ENCODE measurements at regions not wholly inside any gene's neighbourhood (a gene's known extent, or its start where the extent isn't known, plus 50 kb on each side); places are given as distances from the start of the nearest gene placed in this dataset.

DNA sequence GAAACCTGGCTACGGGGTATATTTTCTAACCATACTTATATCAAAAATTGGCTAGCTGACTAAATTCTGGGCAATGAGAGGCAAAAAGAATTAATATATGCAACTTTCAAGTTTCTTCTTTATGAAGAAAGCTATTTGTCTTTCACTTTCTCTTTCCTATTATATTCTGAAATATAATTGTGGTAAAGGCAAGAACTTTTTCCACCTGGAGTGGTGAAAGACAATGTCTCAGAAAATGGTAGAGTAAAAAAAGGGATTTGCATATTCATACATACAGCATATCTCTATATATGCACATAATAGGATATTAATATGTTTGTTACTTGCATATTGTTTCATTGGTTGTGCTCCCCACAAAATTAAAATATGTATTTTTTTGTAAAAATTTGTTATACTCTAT is 793.8 kb downstream of the PLA2G4A start:
- Histone ChIP-seq H3K36me3 (ENCODE audit: low read depth) (no peaks in the 10 kb centered on the region), H3K4me3 (ENCODE audit: severe bottlenecking) (no peak overlapping the region), H3K27me3 (ENCODE audit: insufficient read depth, poor library complexity, severe bottlenecking) (no peaks in the 10 kb centered on the region), H3K27ac (ENCODE audit: poor library complexity, severe bottlenecking) (no peak overlapping the region), H3K9me3 (ENCODE audit: severe bottlenecking) (no peaks in the 10 kb centered on the region), H3K4me1 (ENCODE audit: insufficient read depth, poor library complexity, severe bottlenecking) (peaks cover 3% of the 10 kb centered on the region)
- TF ChIP-seq, protein P1, sequence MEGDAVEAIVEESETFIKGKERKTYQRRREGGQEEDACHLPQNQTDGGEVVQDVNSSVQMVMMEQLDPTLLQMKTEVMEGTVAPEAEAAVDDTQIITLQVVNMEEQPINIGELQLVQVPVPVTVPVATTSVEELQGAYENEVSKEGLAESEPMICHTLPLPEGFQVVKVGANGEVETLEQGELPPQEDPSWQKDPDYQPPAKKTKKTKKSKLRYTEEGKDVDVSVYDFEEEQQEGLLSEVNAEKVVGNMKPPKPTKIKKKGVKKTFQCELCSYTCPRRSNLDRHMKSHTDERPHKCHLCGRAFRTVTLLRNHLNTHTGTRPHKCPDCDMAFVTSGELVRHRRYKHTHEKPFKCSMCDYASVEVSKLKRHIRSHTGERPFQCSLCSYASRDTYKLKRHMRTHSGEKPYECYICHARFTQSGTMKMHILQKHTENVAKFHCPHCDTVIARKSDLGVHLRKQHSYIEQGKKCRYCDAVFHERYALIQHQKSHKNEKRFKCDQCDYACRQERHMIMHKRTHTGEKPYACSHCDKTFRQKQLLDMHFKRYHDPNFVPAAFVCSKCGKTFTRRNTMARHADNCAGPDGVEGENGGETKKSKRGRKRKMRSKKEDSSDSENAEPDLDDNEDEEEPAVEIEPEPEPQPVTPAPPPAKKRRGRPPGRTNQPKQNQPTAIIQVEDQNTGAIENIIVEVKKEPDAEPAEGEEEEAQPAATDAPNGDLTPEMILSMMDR (IDR thresholded peaks at IDR 0.05; ENCODE audit: poor library complexity, severe bottlenecking) = no peak
- no peak for ATAC-seq (ENCODE audit: low read depth)
- DNase-seq (ENCODE audit: low spot score) = no peak

GRCh38 chr1:187624812-187625545 is 796.2 kb downstream of the PLA2G4A start:
- Histone ChIP-seq H3K27me3 (ENCODE audit: insufficient read depth, poor library complexity, severe bottlenecking) (no peaks in the 10 kb centered on the region), H3K27ac (ENCODE audit: poor library complexity, severe bottlenecking) (no peak overlapping the region), H3K36me3 (ENCODE audit: low read depth) (no peaks in the 10 kb centered on the region), H3K9me3 (ENCODE audit: severe bottlenecking) (no peaks in the 10 kb centered on the region), H3K4me1 (ENCODE audit: insufficient read depth, poor library complexity, severe bottlenecking) (peaks cover 3% of the 10 kb centered on the region), H3K4me3 (ENCODE audit: severe bottlenecking) (no peak overlapping the region)
- TF ChIP-seq, protein P1 (IDR thresholded peaks at IDR 0.05; ENCODE audit: poor library complexity, severe bottlenecking) = no peak
- DNase-seq (ENCODE audit: low spot score) (no peak), ATAC-seq (ENCODE audit: low read depth) (no peak)

GRCh38 chr1:187626056-187626455 is 797.3 kb downstream of the PLA2G4A start:
- ATAC-seq (ENCODE audit: low read depth) = no peak
- Histone ChIP-seq H3K4me3 (ENCODE audit: severe bottlenecking) (no peak overlapping the region), H3K36me3 (ENCODE audit: low read depth) (no peaks in the 10 kb centered on the region), H3K4me1 (ENCODE audit: insufficient read depth, poor library complexity, severe bottlenecking) (peaks cover 3% of the 10 kb centered on the region), H3K27me3 (ENCODE audit: insufficient read depth, poor library complexity, severe bottlenecking) (no peaks in the 10 kb centered on the region), H3K27ac (ENCODE audit: poor library complexity, severe bottlenecking) (no peak overlapping the region), H3K9me3 (ENCODE audit: severe bottlenecking) (peaks cover 3% of the 10 kb centered on the region)
- DNase-seq (ENCODE audit: low spot score) = no peak
- TF ChIP-seq, protein P1 (IDR thresholded peaks at IDR 0.05; ENCODE audit: poor library complexity, severe bottlenecking) = no peak

DNA sequence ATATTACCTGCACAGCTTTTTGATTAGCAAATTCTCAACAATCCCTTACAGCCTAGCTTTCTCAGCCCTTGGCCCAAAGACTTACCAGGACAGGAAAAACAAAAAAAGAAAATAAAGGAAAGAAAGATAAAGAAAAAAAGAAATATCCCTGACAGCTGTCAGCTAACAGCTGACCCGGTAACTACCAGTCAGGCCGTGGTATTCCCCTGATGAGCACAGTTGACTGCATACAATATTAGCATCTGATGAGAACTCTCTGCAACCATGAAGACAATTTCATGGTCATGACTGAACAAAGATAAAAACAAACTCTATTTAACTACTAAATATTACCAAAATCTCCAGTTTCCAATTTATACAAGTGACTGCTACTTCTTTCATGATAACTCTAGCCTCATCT is 798.8 kb downstream of the PLA2G4A start:
- Histone ChIP-seq H3K4me3 (ENCODE audit: severe bottlenecking) (no peak overlapping the region), H3K4me1 (ENCODE audit: insufficient read depth, poor library complexity, severe bottlenecking) (peaks cover 3% of the 10 kb centered on the region), H3K27ac (ENCODE audit: poor library complexity, severe bottlenecking) (no peak overlapping the region), H3K27me3 (ENCODE audit: insufficient read depth, poor library complexity, severe bottlenecking) (no peaks in the 10 kb centered on the region), H3K9me3 (ENCODE audit: severe bottlenecking) (peaks cover 4% of the 10 kb centered on the region), H3K36me3 (ENCODE audit: low read depth) (no peaks in the 10 kb centered on the region)
- ATAC-seq (ENCODE audit: low read depth) = no peak
- DNase-seq (ENCODE audit: low spot score) = no peak
- TF ChIP-seq, protein P1 (IDR thresholded peaks at IDR 0.05; ENCODE audit: poor library complexity, severe bottlenecking) = no peak

- Histone ChIP-seq H3K9me3 (ENCODE audit: severe bottlenecking) (peaks cover 4% of the 10 kb centered on the region), H3K27ac (ENCODE audit: poor library complexity, severe bottlenecking) (no peak overlapping the region), H3K4me1 (ENCODE audit: insufficient read depth, poor library complexity, severe bottlenecking) (peaks cover 3% of the 10 kb centered on the region), H3K36me3 (ENCODE audit: low read depth) (no peaks in the 10 kb centered on the region), H3K4me3 (ENCODE audit: severe bottlenecking) (no peak overlapping the region), H3K27me3 (ENCODE audit: insufficient read depth, poor library complexity, severe bottlenecking) (no peaks in the 10 kb centered on the region)
- TF ChIP-seq, protein P1 (IDR thresholded peaks at IDR 0.05; ENCODE audit: poor library complexity, severe bottlenecking) = no peak
- ATAC-seq (ENCODE audit: low read depth) (no peak), DNase-seq (ENCODE audit: low spot score) (no peak)
Measured at GRCh38 chr1:187629075-187629474, 800.3 kb downstream of the PLA2G4A start.
